ENCODE measurements at regions not wholly inside any gene's neighbourhood (a gene's known extent, or its start where the extent isn't known, plus 50 kb on each side); places are given as distances from the start of the nearest gene placed in this dataset.
A peak's percentile ranks its signal among the peaks of the same experiment; 100 is the strongest.

DNA sequence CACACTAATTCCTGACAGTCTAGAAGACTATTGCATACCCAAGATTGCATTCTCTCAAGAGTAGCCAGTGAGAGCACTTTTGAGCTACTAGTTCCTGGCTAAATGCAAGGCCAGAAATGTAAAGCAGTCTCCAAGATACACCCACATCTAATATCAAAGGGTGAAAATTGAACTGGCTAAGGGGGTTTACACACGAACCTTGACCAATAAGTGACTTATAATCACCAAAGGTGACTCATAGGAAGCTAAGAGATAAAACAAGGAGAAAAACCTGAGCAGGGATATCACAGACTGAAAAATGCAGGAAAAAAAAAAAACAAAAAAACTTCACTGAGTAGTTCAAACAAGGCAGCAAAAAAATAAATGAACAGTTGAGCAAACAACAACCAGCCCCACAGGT lies 172.2 kb upstream of the RRP15 start:
- Mint-ChIP-seq H3K4me1 (ENCODE audit: low read depth) (no peaks in the 10 kb centered on the region), H3K27me3 (no peaks in the 10 kb centered on the region), H3K36me3 (ENCODE audit: low read depth) (no peaks in the 10 kb centered on the region), H3K9me3 (peaks cover 8% of the 10 kb centered on the region), H3K27ac (no peak overlapping the region), H3K4me3 (no peak overlapping the region)
- intact Hi-C loops (cut with micrococcal nuclease): no loop called here

DNA sequence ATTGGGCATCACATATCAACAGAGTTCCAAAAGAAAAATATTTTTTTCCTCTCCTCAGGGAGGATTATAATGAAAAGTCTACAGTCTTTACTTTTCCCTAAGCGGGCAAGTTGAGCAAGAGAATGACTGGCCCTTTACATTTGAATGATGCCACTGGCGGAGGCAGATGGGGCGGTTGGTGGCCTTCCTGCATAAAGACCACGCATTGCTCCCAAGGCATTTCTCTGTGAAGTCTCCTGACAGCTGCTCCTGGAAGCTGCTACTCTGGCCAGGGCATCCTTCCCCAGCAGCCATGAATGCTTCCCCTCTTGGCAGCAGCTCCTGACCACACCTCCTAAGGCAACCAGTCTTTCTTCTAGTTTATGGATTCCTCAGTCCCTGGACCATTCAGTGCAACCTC lies 161.1 kb upstream of the RRP15 start:
- no peak overlapping the region for H3K4me3 Mint-ChIP-seq
- H3K27me3 Mint-ChIP-seq: no peaks in the 10 kb centered on the region
- intact Hi-C loops (cut with micrococcal nuclease): no loop called here
- no peaks in the 10 kb centered on the region for H3K4me1 Mint-ChIP-seq (ENCODE audit: low read depth)
- no peaks in the 10 kb centered on the region for H3K36me3 Mint-ChIP-seq (ENCODE audit: low read depth)
- no peaks in the 10 kb centered on the region for H3K9me3 Mint-ChIP-seq
- H3K27ac Mint-ChIP-seq: no peak overlapping the region

- H3K4me3 Mint-ChIP-seq: no peak overlapping the region
- H3K27me3 Mint-ChIP-seq: no peaks in the 10 kb centered on the region
- H3K27ac Mint-ChIP-seq: no peak overlapping the region
- intact Hi-C loops (cut with micrococcal nuclease): no loop called here
- H3K36me3 Mint-ChIP-seq (ENCODE audit: low read depth): no peaks in the 10 kb centered on the region
- H3K4me1 Mint-ChIP-seq (ENCODE audit: low read depth): no peaks in the 10 kb centered on the region
- peaks cover 23% of the 10 kb centered on the region for H3K9me3 Mint-ChIP-seq
Observed at GRCh38 chr1:218135371-218135770, 149.7 kb upstream of the RRP15 start.

GRCh38 chr1:218139761-218140160 lies 145.3 kb upstream of the RRP15 start:
- Mint-ChIP-seq H3K9me3 (peaks cover 14% of the 10 kb centered on the region), H3K36me3 (ENCODE audit: low read depth) (no peaks in the 10 kb centered on the region), H3K27me3 (no peaks in the 10 kb centered on the region), H3K4me1 (ENCODE audit: low read depth) (no peaks in the 10 kb centered on the region), H3K27ac (no peak overlapping the region), H3K4me3 (no peak overlapping the region)
- intact Hi-C loops (cut with micrococcal nuclease): no loop called here

DNA sequence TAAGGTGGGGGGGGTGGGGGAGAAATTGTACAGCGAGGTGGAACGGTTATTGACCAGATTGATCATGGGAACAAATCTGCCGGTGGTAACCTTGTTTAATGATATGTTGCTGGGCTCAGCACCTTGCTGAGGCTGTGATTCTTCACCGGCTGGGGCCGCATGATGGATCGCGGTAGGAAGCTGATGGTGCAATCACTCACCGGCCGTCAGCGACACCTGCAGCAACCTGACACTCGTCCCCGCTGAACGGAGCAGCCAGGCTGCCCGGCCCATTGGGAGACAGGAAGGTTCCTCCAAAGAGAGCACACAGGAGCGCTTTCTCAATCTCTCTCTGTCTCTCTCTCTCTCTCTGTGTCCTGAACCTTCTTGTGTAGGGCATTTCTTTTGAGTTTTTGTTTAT lies 128.5 kb upstream of the RRP15 start:
- intact Hi-C loops (cut with micrococcal nuclease): no loop called here
- H3K27me3 Mint-ChIP-seq: peaks cover 20% of the 10 kb centered on the region

DNA sequence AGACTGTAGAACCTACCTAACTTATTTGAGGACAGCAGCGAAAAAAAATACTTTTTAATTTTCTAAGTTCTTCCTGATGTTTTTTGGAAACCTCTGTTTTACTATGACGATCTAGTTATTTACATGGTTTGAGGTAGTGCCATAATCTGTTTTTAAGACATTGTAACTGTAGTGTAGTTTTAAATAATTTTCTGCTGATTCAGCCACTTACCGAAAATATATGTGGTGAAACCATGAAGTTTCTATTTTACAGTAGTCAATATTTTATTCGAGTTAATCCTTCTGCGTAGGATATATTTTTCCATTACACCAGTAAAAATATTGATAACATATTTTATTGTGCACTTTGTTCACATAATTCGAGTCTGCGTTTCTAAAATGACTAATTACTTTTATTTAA lies 121.7 kb upstream of the RRP15 start:
- H3K9me3 Mint-ChIP-seq: no peaks in the 10 kb centered on the region
- H3K36me3 Mint-ChIP-seq (ENCODE audit: low read depth): no peaks in the 10 kb centered on the region
- no peak overlapping the region for H3K27ac Mint-ChIP-seq
- peaks cover 48% of the 10 kb centered on the region for H3K27me3 Mint-ChIP-seq
- no peak overlapping the region for H3K4me3 Mint-ChIP-seq
- H3K4me1 Mint-ChIP-seq (ENCODE audit: low read depth): peaks cover 22% of the 10 kb centered on the region
- intact Hi-C loops (cut with micrococcal nuclease): no loop called here

More for the DNA sequence above, 128.5 kb upstream of the RRP15 start:
- no peak overlapping the region for H3K27ac Mint-ChIP-seq
- H3K9me3 Mint-ChIP-seq: no peaks in the 10 kb centered on the region
- no peak overlapping the region for H3K4me3 Mint-ChIP-seq
- H3K36me3 Mint-ChIP-seq (ENCODE audit: low read depth): no peaks in the 10 kb centered on the region
- no peaks in the 10 kb centered on the region for H3K4me1 Mint-ChIP-seq (ENCODE audit: low read depth)

DNA sequence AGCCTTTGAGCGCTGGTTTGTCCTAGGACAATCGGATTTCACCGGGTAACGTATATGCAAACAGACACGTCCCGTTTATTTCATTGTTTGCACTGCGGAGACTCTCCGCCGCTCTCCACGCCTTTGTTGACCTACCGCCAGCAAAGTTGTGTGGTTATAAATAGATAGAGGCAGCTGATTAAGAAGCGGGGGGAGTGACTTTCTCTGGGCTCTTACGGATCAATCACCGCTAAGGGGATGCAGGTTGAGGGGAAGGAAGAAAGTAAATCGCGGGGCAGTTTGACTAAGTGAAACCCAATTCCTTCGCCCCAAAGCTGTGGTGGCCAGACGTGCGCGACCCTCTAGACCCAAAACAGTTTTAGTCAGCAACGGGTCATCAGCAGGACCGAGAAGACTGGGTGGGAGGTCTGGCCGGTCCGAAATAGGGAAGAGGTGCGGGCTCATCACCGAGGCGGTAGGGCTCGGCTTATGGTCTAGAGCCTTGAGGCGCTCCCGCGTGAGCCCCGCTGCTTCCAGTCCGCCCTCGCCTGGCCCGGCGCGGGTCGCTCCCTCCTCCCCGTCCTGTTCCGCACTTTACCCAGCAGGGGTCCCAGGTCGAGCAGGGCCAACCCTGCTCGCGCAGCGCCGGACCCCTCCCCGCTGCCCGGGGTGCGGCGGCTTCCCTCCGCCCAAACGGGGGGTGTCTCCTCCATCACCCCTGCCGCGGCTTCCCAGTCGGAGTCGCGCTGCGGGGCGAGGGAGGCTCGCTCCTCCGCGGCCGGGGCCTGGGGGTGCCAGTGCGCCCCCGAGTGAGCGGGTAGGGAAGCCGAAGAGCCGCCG lies 120.8 kb upstream of the RRP15 start:
- Mint-ChIP-seq H3K27ac (no peak overlapping the region), H3K9me3 (no peaks in the 10 kb centered on the region), H3K27me3 (peaks cover 49% of the 10 kb centered on the region), H3K4me1 (ENCODE audit: low read depth) (peaks cover 22% of the 10 kb centered on the region), H3K4me3 (peak overlapping the region; percentile 75), H3K36me3 (ENCODE audit: low read depth) (no peaks in the 10 kb centered on the region)
- intact Hi-C loops (cut with micrococcal nuclease): no loop called here

- intact Hi-C loops (cut with micrococcal nuclease): no loop called here
- H3K27me3 Mint-ChIP-seq: peaks cover 48% of the 10 kb centered on the region
- peak overlapping the region; percentile 75 for H3K4me3 Mint-ChIP-seq
- no peak overlapping the region for H3K27ac Mint-ChIP-seq
- no peaks in the 10 kb centered on the region for H3K9me3 Mint-ChIP-seq
- peaks cover 22% of the 10 kb centered on the region for H3K4me1 Mint-ChIP-seq (ENCODE audit: low read depth)
- H3K36me3 Mint-ChIP-seq (ENCODE audit: low read depth): no peaks in the 10 kb centered on the region
Observed at GRCh38 chr1:218164930-218165700, 120.0 kb upstream of the RRP15 start.

DNA sequence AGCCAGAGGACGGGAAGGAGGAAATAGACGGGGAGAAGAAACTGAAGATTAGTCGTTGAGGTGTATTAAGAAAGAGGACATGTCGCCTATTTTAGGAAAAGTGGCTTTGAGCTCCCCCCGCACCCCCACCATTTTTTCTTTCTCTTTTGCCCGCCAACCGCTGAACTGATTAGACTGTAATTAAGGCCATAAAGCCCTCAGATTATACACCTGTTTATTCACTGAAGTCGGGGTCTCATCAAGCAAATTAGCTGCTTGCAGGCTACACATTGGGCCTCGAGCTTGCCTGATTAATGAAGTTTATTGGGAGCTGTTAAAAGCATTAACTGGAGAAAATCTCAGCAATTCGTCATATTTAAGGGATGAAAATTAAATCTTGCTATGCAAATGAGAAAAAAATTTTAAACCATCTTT lies 119.4 kb upstream of the RRP15 start:
- intact Hi-C loops (cut with micrococcal nuclease): no loop called here
- peak overlapping the region; percentile 75 for H3K4me3 Mint-ChIP-seq
- H3K4me1 Mint-ChIP-seq (ENCODE audit: low read depth): peaks cover 22% of the 10 kb centered on the region
- H3K36me3 Mint-ChIP-seq (ENCODE audit: low read depth): no peaks in the 10 kb centered on the region
- no peaks in the 10 kb centered on the region for H3K9me3 Mint-ChIP-seq
- H3K27me3 Mint-ChIP-seq: peaks cover 46% of the 10 kb centered on the region
- no peak overlapping the region for H3K27ac Mint-ChIP-seq

- Mint-ChIP-seq H3K27me3 (peaks cover 44% of the 10 kb centered on the region), H3K4me3 (no peak overlapping the region), H3K27ac (no peak overlapping the region)
Observed at GRCh38 chr1:218166268-218166945, 118.7 kb upstream of the RRP15 start.

DNA sequence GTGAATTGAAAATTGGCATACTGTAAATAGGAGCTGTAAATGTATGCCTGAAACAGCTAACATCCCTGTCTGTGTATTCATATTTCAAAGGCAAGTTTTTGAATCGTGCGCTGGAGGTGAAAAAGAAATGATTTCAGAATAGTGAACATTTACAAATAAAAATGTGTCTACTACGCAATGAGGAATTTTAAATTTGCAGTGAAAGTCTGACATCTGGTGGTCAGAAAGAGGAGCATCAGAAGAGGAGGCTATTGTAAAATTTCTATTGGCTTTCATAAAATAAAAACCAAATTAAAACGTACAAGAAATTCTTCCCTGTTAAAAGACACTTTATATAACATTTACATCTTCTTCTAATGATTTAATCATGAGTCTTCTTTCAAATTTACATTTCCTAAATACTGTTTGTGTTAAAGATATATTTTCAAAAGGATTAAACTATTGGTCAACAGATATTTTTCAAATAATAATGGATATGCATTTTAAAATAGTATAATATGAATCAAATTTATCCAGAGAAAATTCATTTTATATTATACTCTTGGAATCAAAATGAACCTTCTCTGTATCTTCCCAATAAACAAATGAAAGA lies 113.7 kb upstream of the RRP15 start:
- peaks cover 9% of the 10 kb centered on the region for H3K27me3 Mint-ChIP-seq
- H3K27ac Mint-ChIP-seq: no peak overlapping the region
- H3K36me3 Mint-ChIP-seq (ENCODE audit: low read depth): no peaks in the 10 kb centered on the region
- intact Hi-C loops (cut with micrococcal nuclease): no loop called here
- H3K4me3 Mint-ChIP-seq: no peak overlapping the region
- no peaks in the 10 kb centered on the region for H3K9me3 Mint-ChIP-seq
- peaks cover 2% of the 10 kb centered on the region for H3K4me1 Mint-ChIP-seq (ENCODE audit: low read depth)

More at GRCh38 chr1:218166268-218166945, 118.7 kb upstream of the RRP15 start:
- no peaks in the 10 kb centered on the region for H3K36me3 Mint-ChIP-seq (ENCODE audit: low read depth)
- H3K4me1 Mint-ChIP-seq (ENCODE audit: low read depth): peaks cover 22% of the 10 kb centered on the region
- intact Hi-C loops (cut with micrococcal nuclease): no loop called here
- no peaks in the 10 kb centered on the region for H3K9me3 Mint-ChIP-seq

- Mint-ChIP-seq H3K36me3 (ENCODE audit: low read depth) (no peaks in the 10 kb centered on the region), H3K4me3 (no peak overlapping the region), H3K4me1 (ENCODE audit: low read depth) (no peaks in the 10 kb centered on the region), H3K27me3 (no peaks in the 10 kb centered on the region), H3K9me3 (no peaks in the 10 kb centered on the region), H3K27ac (no peak overlapping the region)
- intact Hi-C loops (cut with micrococcal nuclease): no loop called here
Observed at GRCh38 chr1:218182455-218182854, 102.6 kb upstream of the RRP15 start.

- H3K4me1 Mint-ChIP-seq (ENCODE audit: low read depth): no peaks in the 10 kb centered on the region
- no peaks in the 10 kb centered on the region for H3K36me3 Mint-ChIP-seq (ENCODE audit: low read depth)
- intact Hi-C loops (cut with micrococcal nuclease): no loop called here
- H3K27me3 Mint-ChIP-seq: no peaks in the 10 kb centered on the region
- H3K4me3 Mint-ChIP-seq: no peak overlapping the region
- H3K9me3 Mint-ChIP-seq: no peaks in the 10 kb centered on the region
- no peak overlapping the region for H3K27ac Mint-ChIP-seq
Observed at GRCh38 chr1:218200979-218201378, 84.1 kb upstream of the RRP15 start.

- no peak overlapping the region for H3K4me3 Mint-ChIP-seq
- intact Hi-C loops (cut with micrococcal nuclease): no loop called here
- no peaks in the 10 kb centered on the region for H3K4me1 Mint-ChIP-seq (ENCODE audit: low read depth)
- H3K9me3 Mint-ChIP-seq: no peaks in the 10 kb centered on the region
- H3K36me3 Mint-ChIP-seq (ENCODE audit: low read depth): no peaks in the 10 kb centered on the region
- no peaks in the 10 kb centered on the region for H3K27me3 Mint-ChIP-seq
- H3K27ac Mint-ChIP-seq: no peak overlapping the region
Observed at GRCh38 chr1:218201601-218202000, 83.5 kb upstream of the RRP15 start.

Measured in dendritic cell treated with granulocyte-macrophage colony-stimulating factor and Interleukin-4, amounts not matched to agents 40 ng/mL and 50 ng/mL, for 4 days (primary cell).